SU-DHL-6 (cell line): ENCODE measurements at regions not wholly inside any gene's neighbourhood (a gene's known extent, or its start where the extent isn't known, plus 50 kb on each side); places are given as distances from the start of the nearest gene placed in this dataset.

Experiments used
- EZH2phosphoT487 ChIP-seq: fragments of 200-600 bp; sonication (generic), shearing (Covaris generic); conservative IDR thresholded peaks from 2 replicates; pipeline ENCODE4 v1.6.1; 2018; ENCODE audit warnings: mild to moderate bottlenecking, antibody characterized with exemption, low read length, moderate library complexity, mixed read lengths
- TF ChIP-seq, protein P1 (sequence below): fragments of 200-600 bp; sonication (generic); IDR thresholded peaks from one replicate; pipeline ENCODE4 v1.5.1; 2017; ENCODE audit warnings: antibody characterized with exemption, mild to moderate bottlenecking, low read length, moderate library complexity; ENCODE audit not compliant: insufficient read depth, poor library complexity, severe bottlenecking

DNA sequence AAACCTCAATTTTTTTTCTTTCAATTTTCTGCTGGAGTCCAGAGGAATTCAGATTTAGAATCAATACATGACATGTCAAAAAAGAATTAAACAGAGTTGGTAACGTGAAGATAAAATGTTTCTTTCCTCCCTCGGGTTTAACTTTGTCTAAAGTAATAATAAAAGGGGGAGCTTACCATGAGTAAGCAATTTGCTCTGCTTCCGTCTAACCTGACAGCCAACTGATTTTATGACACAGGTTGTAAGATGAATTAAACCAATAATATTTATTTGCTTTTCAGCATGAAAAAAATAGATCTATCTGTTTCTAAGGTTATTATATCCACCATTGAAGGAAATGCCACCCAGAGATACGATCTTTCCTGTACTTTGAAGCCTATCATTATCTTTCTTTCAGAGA is 352.6 kb downstream of the OSTF1 start:
- TF ChIP-seq, protein P1, sequence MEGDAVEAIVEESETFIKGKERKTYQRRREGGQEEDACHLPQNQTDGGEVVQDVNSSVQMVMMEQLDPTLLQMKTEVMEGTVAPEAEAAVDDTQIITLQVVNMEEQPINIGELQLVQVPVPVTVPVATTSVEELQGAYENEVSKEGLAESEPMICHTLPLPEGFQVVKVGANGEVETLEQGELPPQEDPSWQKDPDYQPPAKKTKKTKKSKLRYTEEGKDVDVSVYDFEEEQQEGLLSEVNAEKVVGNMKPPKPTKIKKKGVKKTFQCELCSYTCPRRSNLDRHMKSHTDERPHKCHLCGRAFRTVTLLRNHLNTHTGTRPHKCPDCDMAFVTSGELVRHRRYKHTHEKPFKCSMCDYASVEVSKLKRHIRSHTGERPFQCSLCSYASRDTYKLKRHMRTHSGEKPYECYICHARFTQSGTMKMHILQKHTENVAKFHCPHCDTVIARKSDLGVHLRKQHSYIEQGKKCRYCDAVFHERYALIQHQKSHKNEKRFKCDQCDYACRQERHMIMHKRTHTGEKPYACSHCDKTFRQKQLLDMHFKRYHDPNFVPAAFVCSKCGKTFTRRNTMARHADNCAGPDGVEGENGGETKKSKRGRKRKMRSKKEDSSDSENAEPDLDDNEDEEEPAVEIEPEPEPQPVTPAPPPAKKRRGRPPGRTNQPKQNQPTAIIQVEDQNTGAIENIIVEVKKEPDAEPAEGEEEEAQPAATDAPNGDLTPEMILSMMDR: no peak
- no peak for TF ChIP-seq EZH2phosphoT487
